Hepatocyte (in vitro differentiated cells): ENCODE measurements at regions not wholly inside any gene's neighbourhood (a gene's known extent, or its start where the extent isn't known, plus 50 kb on each side); places are given as distances from the start of the nearest gene placed in this dataset.

Source experiments
- DNase-seq: peaks from one replicate; pipeline ENCODE4 v3.0.0-alpha.2; 2016; ENCODE audit warnings: low spot score
- H2AFZ ChIP-seq: fragments of 200-600 bp; sonication (generic); 2 replicates; pipeline ENCODE4 v1.6.0; 2016; ENCODE audit warnings: antibody characterized with exemption, mild to moderate bottlenecking
- H3K27ac ChIP-seq: fragments of 200-600 bp; sonication (generic); 2 replicates; pipeline ENCODE4 v1.5.1; 2016; ENCODE audit warnings: mild to moderate bottlenecking
- H3K27me3 ChIP-seq: fragments of 200-600 bp; sonication (generic); 2 replicates; pipeline ENCODE4 v1.6.1; 2016
- H3K36me3 ChIP-seq: fragments of 200-600 bp; sonication (generic); replicated peaks from 2 replicates; pipeline ENCODE4 v1.5.1; 2016; ENCODE audit warnings: low read depth; ENCODE audit not compliant: insufficient read depth
- H3K4me1 ChIP-seq: fragments of 200-600 bp; sonication (generic); 2 replicates; pipeline ENCODE4 v1.5.1; 2016; ENCODE audit warnings: mild to moderate bottlenecking, moderate library complexity; ENCODE audit not compliant: insufficient read depth
- H3K4me2 ChIP-seq: fragments of 200-600 bp; sonication (generic); 2 replicates; pipeline ENCODE4 v1.6.0; 2016
- H3K4me3 ChIP-seq: fragments of 200-600 bp; sonication (generic); 2 replicates; pipeline ENCODE4 v1.5.1; 2016; ENCODE audit warnings: mild to moderate bottlenecking
- H3K79me2 ChIP-seq: fragments of 200-600 bp; sonication (generic); 2 replicates; pipeline ENCODE4 v1.6.0; 2017; ENCODE audit warnings: mild to moderate bottlenecking
- H3K9me2 ChIP-seq: fragments of 200-600 bp; sonication (generic); replicated peaks from 2 replicates; pipeline ENCODE4 v1.6.0; 2017; ENCODE audit warnings: mild to moderate bottlenecking; ENCODE audit not compliant: insufficient read depth
- H3K9me3 ChIP-seq: fragments of 200-600 bp; sonication (generic); 2 replicates; pipeline ENCODE4 v1.5.1; 2016; ENCODE audit warnings: low read depth, mild to moderate bottlenecking
- H4K20me1 ChIP-seq: fragments of 200-600 bp; sonication (generic); 2 replicates; pipeline ENCODE4 v1.6.0; 2016; ENCODE audit warnings: mild to moderate bottlenecking; ENCODE audit not compliant: insufficient read depth, poor library complexity, severe bottlenecking
- CTCF ChIP-seq: fragments of 200-600 bp; sonication (generic); IDR thresholded peaks from 2 replicates; pipeline ENCODE4 v1.5.1; 2016; ENCODE audit warnings: antibody characterized with exemption, mild to moderate bottlenecking; ENCODE audit not compliant: poor library complexity
- EZH2 ChIP-seq: fragments of 200-600 bp; sonication (generic); IDR thresholded peaks from 2 replicates; pipeline ENCODE4 v1.6.1; 2016; ENCODE audit warnings: antibody characterized with exemption, mild to moderate bottlenecking, borderline replicate concordance
- EZH2phosphoT487 ChIP-seq: fragments of 200-600 bp; sonication (generic); IDR thresholded peaks from one replicate; pipeline ENCODE4 v1.6.1; 2018; ENCODE audit warnings: antibody characterized with exemption, mild to moderate bottlenecking, low read depth, moderate library complexity; ENCODE audit not compliant: unreplicated experiment, severe bottlenecking
- WGBS: methylation state at CpG from one replicate; pipeline ENCODE4 v1.1.6; 2016; ENCODE audit warnings: low lambda C conversion rate; ENCODE audit errors: missing lambda C conversion rate; 5-methylcytosine and 5-hydroxymethylcytosine counted together

GRCh38 chr4:133439830-133440229 is 290.7 kb downstream of the PCDH10 start:
- Histone ChIP-seq H3K9me2 (no peaks in the 10 kb centered on the region), H3K4me2 (no peak overlapping the region), H3K4me3 (no peak overlapping the region), H3K9me3 (no peaks in the 10 kb centered on the region), H3K27me3 (no peaks in the 10 kb centered on the region), H3K36me3 (no peaks in the 10 kb centered on the region), H3K27ac (no peak overlapping the region), H4K20me1 (no peaks in the 10 kb centered on the region), H2AFZ (no peak overlapping the region), H3K4me1 (no peaks in the 10 kb centered on the region), H3K79me2 (no peaks in the 10 kb centered on the region)
- WGBS: 95% methylated on average over 2 of the region's 2 CpGs
- TF ChIP-seq EZH2 (no peak), CTCF (no peak), EZH2phosphoT487 (no peak)
- no peak for DNase-seq

GRCh38 chr4:133424605-133425004 is 275.5 kb downstream of the PCDH10 start:
- no peak overlapping the region for H3K4me2 ChIP-seq
- DNase-seq: no peak
- WGBS: 66% methylated on average over 4 of the region's 4 CpGs
- H3K79me2 ChIP-seq: no peaks in the 10 kb centered on the region
- H3K4me1 ChIP-seq: no peaks in the 10 kb centered on the region
- no peaks in the 10 kb centered on the region for H3K9me2 ChIP-seq
- no peak overlapping the region for H3K27ac ChIP-seq
- TF ChIP-seq EZH2phosphoT487 (no peak), CTCF (no peak), EZH2 (no peak)
- no peaks in the 10 kb centered on the region for H3K27me3 ChIP-seq
- no peaks in the 10 kb centered on the region for H4K20me1 ChIP-seq
- no peak overlapping the region for H2AFZ ChIP-seq
- H3K9me3 ChIP-seq: no peaks in the 10 kb centered on the region
- no peak overlapping the region for H3K4me3 ChIP-seq
- H3K36me3 ChIP-seq: no peaks in the 10 kb centered on the region

- no peak for TF ChIP-seq EZH2
- H4K20me1 ChIP-seq: no peaks in the 10 kb centered on the region
Measured at GRCh38 chr4:133403913-133404312, 254.8 kb downstream of the PCDH10 start.

GRCh38 chr4:133402616-133403015 is 253.5 kb downstream of the PCDH10 start:
- Histone ChIP-seq H2AFZ (no peak overlapping the region), H3K36me3 (no peaks in the 10 kb centered on the region), H4K20me1 (no peaks in the 10 kb centered on the region), H3K4me2 (no peak overlapping the region), H3K9me2 (no peaks in the 10 kb centered on the region), H3K27ac (no peak overlapping the region), H3K4me1 (no peaks in the 10 kb centered on the region), H3K9me3 (no peaks in the 10 kb centered on the region), H3K79me2 (no peaks in the 10 kb centered on the region), H3K27me3 (no peaks in the 10 kb centered on the region), H3K4me3 (no peak overlapping the region)
- peak; percentile 19 for DNase-seq
- no peak for TF ChIP-seq EZH2phosphoT487
- TF ChIP-seq CTCF: no peak
- TF ChIP-seq EZH2: no peak
- 22% methylated on average over 1 of the region's 1 CpG for WGBS

More at GRCh38 chr4:133403913-133404312, 254.8 kb downstream of the PCDH10 start:
- no peak overlapping the region for H3K4me3 ChIP-seq
- no peak overlapping the region for H3K27ac ChIP-seq
- no peaks in the 10 kb centered on the region for H3K4me1 ChIP-seq
- WGBS: 86% methylated on average over 2 of the region's 2 CpGs
- H3K27me3 ChIP-seq: no peaks in the 10 kb centered on the region
- H3K4me2 ChIP-seq: no peak overlapping the region
- no peaks in the 10 kb centered on the region for H3K36me3 ChIP-seq
- H3K79me2 ChIP-seq: no peaks in the 10 kb centered on the region
- H2AFZ ChIP-seq: no peak overlapping the region
- H3K9me2 ChIP-seq: no peaks in the 10 kb centered on the region
- no peaks in the 10 kb centered on the region for H3K9me3 ChIP-seq
- no peak for DNase-seq
